ENCODE measurements at regions not wholly inside any gene's neighbourhood (a gene's known extent, or its start where the extent isn't known, plus 50 kb on each side); places are given as distances from the start of the nearest gene placed in this dataset.

DNA sequence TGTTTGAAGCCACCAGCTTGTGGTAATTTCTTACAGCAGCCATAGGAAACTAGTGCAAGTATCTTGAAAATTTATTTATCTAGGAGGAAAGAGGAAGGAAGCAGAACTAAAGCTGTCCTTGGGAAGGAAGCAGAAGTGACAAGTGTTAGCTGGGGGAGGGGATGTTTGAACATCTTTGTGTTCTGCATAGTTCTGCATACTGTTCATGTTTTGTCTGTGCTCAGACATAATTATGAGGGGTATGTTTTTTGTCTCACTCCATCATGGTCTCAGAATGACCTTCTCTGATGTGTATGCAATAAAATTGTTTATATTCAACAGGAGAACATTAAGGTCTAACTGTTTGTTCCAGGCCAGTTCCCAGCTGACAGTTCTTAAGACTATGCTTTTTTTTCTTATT is 606.5 kb downstream of the GALC start:
- TF ChIP-seq, protein P1, sequence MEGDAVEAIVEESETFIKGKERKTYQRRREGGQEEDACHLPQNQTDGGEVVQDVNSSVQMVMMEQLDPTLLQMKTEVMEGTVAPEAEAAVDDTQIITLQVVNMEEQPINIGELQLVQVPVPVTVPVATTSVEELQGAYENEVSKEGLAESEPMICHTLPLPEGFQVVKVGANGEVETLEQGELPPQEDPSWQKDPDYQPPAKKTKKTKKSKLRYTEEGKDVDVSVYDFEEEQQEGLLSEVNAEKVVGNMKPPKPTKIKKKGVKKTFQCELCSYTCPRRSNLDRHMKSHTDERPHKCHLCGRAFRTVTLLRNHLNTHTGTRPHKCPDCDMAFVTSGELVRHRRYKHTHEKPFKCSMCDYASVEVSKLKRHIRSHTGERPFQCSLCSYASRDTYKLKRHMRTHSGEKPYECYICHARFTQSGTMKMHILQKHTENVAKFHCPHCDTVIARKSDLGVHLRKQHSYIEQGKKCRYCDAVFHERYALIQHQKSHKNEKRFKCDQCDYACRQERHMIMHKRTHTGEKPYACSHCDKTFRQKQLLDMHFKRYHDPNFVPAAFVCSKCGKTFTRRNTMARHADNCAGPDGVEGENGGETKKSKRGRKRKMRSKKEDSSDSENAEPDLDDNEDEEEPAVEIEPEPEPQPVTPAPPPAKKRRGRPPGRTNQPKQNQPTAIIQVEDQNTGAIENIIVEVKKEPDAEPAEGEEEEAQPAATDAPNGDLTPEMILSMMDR (IDR thresholded peaks at IDR 0.05), result no peak
- no peak for TF ChIP-seq POLR2A (IDR thresholded peaks at IDR 0.05)

All from adrenal gland (tissue), 5 donors.